Endothelial cell of umbilical vein (primary cell): ENCODE measurements at regions not wholly inside any gene's neighbourhood (a gene's known extent, or its start where the extent isn't known, plus 50 kb on each side); places are given as distances from the start of the nearest gene placed in this dataset.

ENCODE experiments used
- BruUV-seq: library from RNA; stranded (reverse); fragments of 400-500 nt; replicated peaks from 2 replicates; lab custom pipeline; 2021; lab: Mats Ljungman, UMichigan
- CTCF ChIA-PET: fragments of 300-600, 350-600 bp; sonication (Branson Sonifier 250); formaldehyde crosslinking; loops from one replicate; lab custom pipeline; 2021; ENCODE audit warnings: antibody characterized with exemption, inconsistent platforms; lab: Charles Lee
- POLR2A ChIA-PET: fragments of 300-600, 350-600 bp; sonication (Branson Sonifier 250); formaldehyde crosslinking; loops from one replicate; lab custom pipeline; 2021; ENCODE audit warnings: antibody characterized with exemption, inconsistent platforms; lab: Charles Lee
- DNase-seq: peaks from one replicate; pipeline ENCODE4 v3.0.0-alpha.2; 2011; ENCODE audit warnings: low read depth, low spot score
- FAIRE-seq: peaks from 2 replicates; lab custom pipeline; 2011; peaks lifted over from hg19 to GRCh38; lab: Jason Lieb, UNC
- H2AFZ ChIP-seq: 2 replicates; pipeline ENCODE4 v1.6.0; 2012; ENCODE audit warnings: low read depth, low read length, control low read depth, inconsistent platforms
- H3K27ac ChIP-seq: 2 replicates; pipeline ENCODE4 v1.5.1; 2011; ENCODE audit warnings: low read depth, mild to moderate bottlenecking, control low read depth, low read length, moderate library complexity; ENCODE audit not compliant: insufficient read depth
- H3K27me3 ChIP-seq, 2 experiments: 2 replicates each; pipeline versions ENCODE4 v1.6.0 to v1.6.1; 2011; ENCODE audit warnings: low read length in 2 of 2, mixed read lengths in 1 of 2; ENCODE audit not compliant: control insufficient read depth in 2 of 2, insufficient read depth in 2 of 2
- H3K36me3 ChIP-seq, 2 experiments: 2 replicates in 1 of 2; 3 replicates in 1 of 2; pipeline ENCODE4 v1.5.1; 2011; ENCODE audit warnings: low read length in 2 of 2, mild to moderate bottlenecking in 1 of 2, moderate library complexity in 1 of 2; ENCODE audit not compliant: control insufficient read depth in 2 of 2, insufficient read depth in 2 of 2; ENCODE audit errors: extremely low read depth in 1 of 2
- H3K4me1 ChIP-seq: 3 replicates; pipeline ENCODE4 v1.5.1; 2011; ENCODE audit warnings: mild to moderate bottlenecking, low read length; ENCODE audit not compliant: control insufficient read depth, insufficient read depth; ENCODE audit errors: extremely low read depth
- H3K4me2 ChIP-seq: 2 replicates; pipeline ENCODE4 v1.6.1; 2011; ENCODE audit warnings: low read length, control low read depth, mixed read lengths; ENCODE audit not compliant: insufficient read depth
- H3K4me3 ChIP-seq, 3 experiments: fragments of 200-600 bp in 1 of 3; sonication (generic), shearing (Covaris generic) in 1 of 3; replicated peaks in 1 of 3; 2 replicates each; pipeline ENCODE4 v1.5.1; 2011 to 2016; ENCODE audit warnings: control low read depth in 3 of 3, low read length in 3 of 3, mild to moderate bottlenecking in 2 of 3, inconsistent platforms in 1 of 3, low read depth in 1 of 3, moderate library complexity in 1 of 3; ENCODE audit not compliant: insufficient read depth in 1 of 3
- H3K79me2 ChIP-seq: 2 replicates; pipeline ENCODE4 v1.6.0; 2012; ENCODE audit warnings: low read length, inconsistent platforms; ENCODE audit not compliant: control insufficient read depth, insufficient read depth
- H3K9ac ChIP-seq: replicated peaks from 2 replicates; pipeline ENCODE3; 2011; ENCODE audit warnings: low read length, control low read depth; ENCODE audit not compliant: insufficient read depth; ENCODE audit errors: extremely low read depth
- H3K9me1 ChIP-seq: replicated peaks from 3 replicates; pipeline ENCODE4 v1.6.0; 2011; ENCODE audit warnings: mild to moderate bottlenecking, low read length; ENCODE audit not compliant: control insufficient read depth, insufficient read depth; ENCODE audit errors: extremely low read depth
- H3K9me3 ChIP-seq: replicated peaks from 2 replicates; pipeline ENCODE4 v1.5.1; 2012; ENCODE audit warnings: low read length, inconsistent platforms; ENCODE audit not compliant: control insufficient read depth, insufficient read depth
- H4K20me1 ChIP-seq: replicated peaks from 2 replicates; pipeline ENCODE3; 2011; ENCODE audit warnings: mild to moderate bottlenecking, low read length; ENCODE audit not compliant: control insufficient read depth, insufficient read depth; ENCODE audit errors: extremely low read depth
- CTCF ChIP-seq, 2 donors: IDR thresholded peaks; 1 replicate in 1 of 2; 2 replicates in 1 of 2; pipeline ENCODE4 v1.5.1; 2011; ENCODE audit warnings: low read length in 2 of 2, mild to moderate bottlenecking in 2 of 2, moderate library complexity in 2 of 2, control low read depth in 1 of 2, inconsistent platforms in 1 of 2, low read depth in 1 of 2; ENCODE audit not compliant: insufficient read depth in 1 of 2; ENCODE audit errors: extremely low read depth in 1 of 2
- EZH2 ChIP-seq: IDR thresholded peaks from 2 replicates; pipeline ENCODE4 v1.6.1; 2012; ENCODE audit warnings: borderline replicate concordance, low read depth, mild to moderate bottlenecking, moderate library complexity, low read length, inconsistent platforms; ENCODE audit not compliant: severe bottlenecking
- FOS ChIP-seq: IDR thresholded peaks from 2 replicates; pipeline ENCODE4 v1.6.1; 2011; ENCODE audit warnings: mild to moderate bottlenecking, low read length, moderate library complexity, borderline replicate concordance; ENCODE audit not compliant: insufficient read depth
- GATA2 ChIP-seq: IDR thresholded peaks from 2 replicates; pipeline ENCODE4 v1.7.0; 2011; ENCODE audit warnings: low read depth, mild to moderate bottlenecking, moderate library complexity, mixed read lengths, low read length; ENCODE audit not compliant: insufficient read length, insufficient read depth
- JUN ChIP-seq: IDR thresholded peaks from 2 replicates; pipeline ENCODE4 v1.6.1; 2011; ENCODE audit warnings: borderline replicate concordance, low read depth; ENCODE audit not compliant: insufficient read length, insufficient read depth
- MAX ChIP-seq: IDR thresholded peaks from 2 replicates; pipeline ENCODE4 v1.6.1; 2011; ENCODE audit not compliant: insufficient read depth, insufficient read length
- MYC ChIP-seq: IDR thresholded peaks from one replicate; pipeline ENCODE4 v1.6.1; 2011; ENCODE audit warnings: mild to moderate bottlenecking, low read depth, low read length
- POLR2A ChIP-seq: IDR thresholded peaks from 2 replicates; pipeline ENCODE4 v1.6.1; 2012; ENCODE audit warnings: low read depth, mild to moderate bottlenecking, control low read depth, low read length
- POLR2AphosphoS5 ChIP-seq: IDR thresholded peaks from 2 replicates; pipeline ENCODE4 v1.6.1; 2012; ENCODE audit warnings: low read depth, mild to moderate bottlenecking, control low read depth, low read length, moderate library complexity; ENCODE audit not compliant: insufficient read depth
- dilution Hi-C: fragments of 300-500 bp; cut with MboI; formaldehyde crosslinking; loops from one replicate; pipeline ENCODE4 v1.15.0; 2019; ENCODE audit warnings: low sequenced_read_pairs; ENCODE audit not compliant: extremely low pct_ligation_motif_present
- intact Hi-C: fragments of 100-400 bp; cut with micrococcal nuclease; formaldehyde crosslinking; loops from one replicate; pipeline ENCODE4 v1.10.0; 2022

DNA sequence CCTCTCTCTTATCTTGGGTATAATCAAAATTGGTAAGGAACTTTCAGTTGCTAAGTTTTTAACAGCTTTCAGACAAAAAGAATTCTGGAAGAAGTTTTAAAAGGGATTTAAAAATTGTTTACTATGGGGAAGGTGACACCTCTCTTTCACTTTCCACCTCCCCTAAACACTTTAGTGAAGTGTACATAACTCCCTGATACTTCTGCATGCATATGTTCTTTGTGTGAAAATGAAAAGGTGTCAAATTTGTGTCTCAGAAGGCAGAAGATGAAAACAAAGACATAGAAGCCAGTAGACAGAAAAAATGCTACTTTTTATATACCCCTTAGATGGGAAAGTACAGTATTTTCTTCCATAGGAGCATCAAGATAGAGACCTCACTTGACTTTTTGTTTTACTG is 117.8 kb downstream of the TMEM26 start:
- H3K4me1 ChIP-seq = no peaks in the 10 kb centered on the region
- POLR2A ChIA-PET = no interaction called here
- H3K27me3 ChIP-seq = peaks cover 0 to 2% of the 10 kb centered on the region in 2 experiments
- H3K9me3 ChIP-seq = no peaks in the 10 kb centered on the region
- no peaks in the 10 kb centered on the region for H3K36me3 ChIP-seq
- intact Hi-C loops (no loop called here), dilution Hi-C loops (no loop called here)
- no peaks in the 10 kb centered on the region for H4K20me1 ChIP-seq
- no peak overlapping the region for H3K4me3 ChIP-seq
- FAIRE-seq (no peak), DNase-seq (no peak)
- no peaks in the 10 kb centered on the region for H3K9me1 ChIP-seq
- BruUV-seq = no TSS peak
- no peak overlapping the region for H3K4me2 ChIP-seq
- no peak overlapping the region for H3K27ac ChIP-seq
- CTCF ChIA-PET = no interaction called here
- TF ChIP-seq FOS = no peak
- no peak for TF ChIP-seq GATA2
- no peak for TF ChIP-seq EZH2
- TF ChIP-seq POLR2AphosphoS5 = no peak
- no peak for TF ChIP-seq JUN
- H3K79me2 ChIP-seq = no peaks in the 10 kb centered on the region
- H3K9ac ChIP-seq = no peak overlapping the region
- no peak overlapping the region for H2AFZ ChIP-seq

DNA sequence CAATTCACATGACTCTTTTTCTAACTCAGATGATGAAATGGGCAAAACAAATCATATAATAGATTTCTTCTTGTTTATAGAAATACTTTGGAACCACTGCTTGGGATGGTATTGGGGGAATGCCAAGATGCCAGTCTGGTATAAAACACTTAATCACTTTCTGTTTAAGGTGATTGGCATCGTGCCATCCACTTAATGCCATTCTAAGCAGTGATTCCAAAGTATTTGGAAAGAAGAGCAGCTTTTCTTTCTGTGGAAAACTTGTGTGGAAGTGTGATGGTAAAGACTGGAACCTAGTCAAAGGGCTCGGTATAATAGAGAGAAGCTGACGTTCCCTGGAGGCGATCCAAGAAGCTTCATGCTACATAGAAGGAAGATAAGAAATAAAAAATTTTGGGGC is 120.6 kb downstream of the TMEM26 start:
- Histone ChIP-seq H3K4me1 (no peaks in the 10 kb centered on the region), H3K79me2 (no peaks in the 10 kb centered on the region), H2AFZ (no peak overlapping the region), H3K27me3 (peaks cover 0 to 2% of the 10 kb centered on the region in 2 experiments), H3K27ac (no peak overlapping the region), H3K36me3 (no peaks in the 10 kb centered on the region), H3K4me3 (no peak overlapping the region), H3K9ac (no peak overlapping the region), H3K9me1 (no peaks in the 10 kb centered on the region), H3K9me3 (no peaks in the 10 kb centered on the region), H4K20me1 (no peaks in the 10 kb centered on the region), H3K4me2 (no peak overlapping the region)
- TF ChIP-seq CTCF (IDR thresholded peaks at IDR 0.05; ENCODE audit: extremely low read depth in 1 of 2, insufficient read depth in 1 of 2, low read depth in 1 of 2, low read length in 2 of 2) (no peak), POLR2AphosphoS5 (no peak), POLR2A (no peak), EZH2 (no peak), MAX (no peak), GATA2 (no peak), FOS (no peak), MYC (no peak), JUN (no peak)
- intact Hi-C loops = no loop called here
- dilution Hi-C loops = no loop called here
- ChIA-PET CTCF (no interaction called here), POLR2A (no interaction called here)
- no peak for DNase-seq
- FAIRE-seq = no peak
- BruUV-seq = no TSS peak
